ENCODE measurements at regions not wholly inside any gene's neighbourhood (a gene's known extent, or its start where the extent isn't known, plus 50 kb on each side); places are given as distances from the start of the nearest gene placed in this dataset.

DNA sequence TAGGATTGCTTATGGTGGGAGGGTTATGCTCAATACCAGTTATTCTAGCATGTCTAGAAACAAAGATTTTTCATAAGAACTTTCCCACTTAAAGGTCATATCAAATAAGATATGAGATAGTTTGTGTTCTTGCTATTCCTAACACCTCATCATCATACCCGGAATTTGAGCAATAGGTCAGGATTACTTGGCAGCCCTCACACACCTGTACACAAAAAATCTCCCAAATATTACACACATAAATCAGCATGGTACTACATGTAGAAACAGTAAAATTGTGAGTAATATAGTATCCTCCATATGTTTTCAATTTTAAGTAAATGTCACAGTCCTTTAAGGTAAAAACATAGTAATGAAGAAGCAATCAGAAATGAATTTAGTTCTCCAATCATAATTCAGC, 113.7 kb downstream of the SLC25A46 start:
- TF ChIP-seq, protein P1, sequence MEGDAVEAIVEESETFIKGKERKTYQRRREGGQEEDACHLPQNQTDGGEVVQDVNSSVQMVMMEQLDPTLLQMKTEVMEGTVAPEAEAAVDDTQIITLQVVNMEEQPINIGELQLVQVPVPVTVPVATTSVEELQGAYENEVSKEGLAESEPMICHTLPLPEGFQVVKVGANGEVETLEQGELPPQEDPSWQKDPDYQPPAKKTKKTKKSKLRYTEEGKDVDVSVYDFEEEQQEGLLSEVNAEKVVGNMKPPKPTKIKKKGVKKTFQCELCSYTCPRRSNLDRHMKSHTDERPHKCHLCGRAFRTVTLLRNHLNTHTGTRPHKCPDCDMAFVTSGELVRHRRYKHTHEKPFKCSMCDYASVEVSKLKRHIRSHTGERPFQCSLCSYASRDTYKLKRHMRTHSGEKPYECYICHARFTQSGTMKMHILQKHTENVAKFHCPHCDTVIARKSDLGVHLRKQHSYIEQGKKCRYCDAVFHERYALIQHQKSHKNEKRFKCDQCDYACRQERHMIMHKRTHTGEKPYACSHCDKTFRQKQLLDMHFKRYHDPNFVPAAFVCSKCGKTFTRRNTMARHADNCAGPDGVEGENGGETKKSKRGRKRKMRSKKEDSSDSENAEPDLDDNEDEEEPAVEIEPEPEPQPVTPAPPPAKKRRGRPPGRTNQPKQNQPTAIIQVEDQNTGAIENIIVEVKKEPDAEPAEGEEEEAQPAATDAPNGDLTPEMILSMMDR (IDR thresholded peaks at IDR 0.05), result no peak
- no peak for TF ChIP-seq POLR2A (IDR thresholded peaks at IDR 0.05)

Data from tibial nerve (tissue), 3 donors.